Uterus (tissue), 3 donors: ENCODE measurements at regions not wholly inside any gene's neighbourhood (a gene's known extent, or its start where the extent isn't known, plus 50 kb on each side); places are given as distances from the start of the nearest gene placed in this dataset.

Source experiments
- DNase-seq, 2 donors: peaks; one replicate each; pipeline ENCODE4 v3.0.0-alpha.2; 2019 to 2020
- H3K27ac ChIP-seq, 2 donors: fragments of 200-600 bp; sonication (generic); 1 replicate in 1 of 2; 2 replicates in 1 of 2; pipeline ENCODE4 v1.5.1; 2016 to 2018
- H3K27me3 ChIP-seq, 2 donors: fragments of 200-600 bp; sonication (generic); one replicate each; pipeline ENCODE4 v1.5.1; 2018 to 2019; ENCODE audit warnings: control low read depth in 1 of 2
- H3K36me3 ChIP-seq, 2 donors: fragments of 200-600 bp; sonication (generic); one replicate each; pipeline ENCODE4 v1.5.1; 2019; ENCODE audit warnings: control low read depth in 1 of 2
- H3K4me1 ChIP-seq, 2 donors: fragments of 200-600 bp; sonication (generic); one replicate each; pipeline ENCODE4 v1.5.1; 2018 to 2019; ENCODE audit warnings: control low read depth in 1 of 2
- H3K4me3 ChIP-seq, 2 donors: fragments of 200-600 bp; sonication (generic); 1 replicate in 1 of 2; 2 replicates in 1 of 2; pipeline ENCODE4 v1.5.1; 2018 to 2019; ENCODE audit warnings: mild to moderate bottlenecking in 1 of 2
- H3K9me3 ChIP-seq, 2 donors: fragments of 200-600 bp; sonication (generic); one replicate each; pipeline ENCODE4 v1.5.1; 2019; ENCODE audit warnings: control low read depth in 1 of 2
- CTCF ChIP-seq, 4 experiments: fragments of 200-600 bp in 2 of 4; fragments of 450-650 bp in 2 of 4; sonication (generic) in 2 of 4; IDR thresholded peaks; one replicate each; pipeline ENCODE4 v1.5.1; 2016 to 2019; ENCODE audit warnings: antibody characterized with exemption in 4 of 4, mild to moderate bottlenecking in 2 of 4, moderate library complexity in 1 of 4
- POLR2A ChIP-seq, 2 donors: fragments of 450-650 bp; IDR thresholded peaks; one replicate each; pipeline ENCODE4 v1.6.1; 2016; ENCODE audit warnings: antibody characterized with exemption in 2 of 2, mild to moderate bottlenecking in 1 of 2, moderate library complexity in 1 of 2
- intact Hi-C: fragments of 100-400 bp; cut with DNase I; formaldehyde crosslinking; loops from one replicate; pipeline ENCODE4 v1.15.1; 2023; ENCODE audit warnings: low total_unique reads
- donor health status: DM: yes; HTN: yes; CAD: no.

- Histone ChIP-seq H3K4me3 (no peak overlapping the region), H3K4me1 (no peaks in the 10 kb centered on the region), H3K27ac (no peak overlapping the region), H3K9me3 (no peaks in the 10 kb centered on the region), H3K27me3 (no peaks in the 10 kb centered on the region), H3K36me3 (no peaks in the 10 kb centered on the region)
- TF ChIP-seq POLR2A (IDR thresholded peaks at IDR 0.05) (no peak), CTCF (IDR thresholded peaks at IDR 0.05) (no peak)
- intact Hi-C loops: no loop called here
- no peak for DNase-seq
Observed at GRCh38 chr2:120483355-120483754, 137.4 kb downstream of the INHBB start.

DNA sequence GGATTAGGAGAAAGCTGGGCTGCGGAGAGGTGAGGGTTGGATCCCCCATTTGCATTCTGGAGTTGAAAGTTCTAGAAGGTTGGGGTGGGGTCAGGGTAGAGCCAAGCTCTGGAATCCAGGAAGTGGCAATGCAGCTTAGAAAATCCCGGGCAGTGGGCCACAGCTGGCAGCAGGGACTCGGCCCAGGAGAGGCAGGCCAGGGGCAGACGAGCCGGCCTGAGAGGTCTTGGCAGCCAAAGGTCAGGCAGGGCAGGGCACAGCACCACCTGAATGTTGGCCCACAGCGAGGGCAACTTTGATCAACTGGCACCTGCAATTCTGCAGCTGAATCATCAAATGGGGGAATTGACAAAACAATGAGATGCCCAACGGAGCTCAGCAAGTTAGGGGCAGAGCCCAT lies 139.2 kb downstream of the INHBB start:
- no peak for TF ChIP-seq POLR2A (IDR thresholded peaks at IDR 0.05)
- TF ChIP-seq CTCF (IDR thresholded peaks at IDR 0.05): no peak
- Histone ChIP-seq H3K36me3 (no peaks in the 10 kb centered on the region), H3K9me3 (no peaks in the 10 kb centered on the region), H3K4me3 (no peak overlapping the region), H3K27ac (no peak overlapping the region), H3K27me3 (no peaks in the 10 kb centered on the region), H3K4me1 (no peaks in the 10 kb centered on the region)
- no peak for DNase-seq
- intact Hi-C loops: no loop called here

DNA sequence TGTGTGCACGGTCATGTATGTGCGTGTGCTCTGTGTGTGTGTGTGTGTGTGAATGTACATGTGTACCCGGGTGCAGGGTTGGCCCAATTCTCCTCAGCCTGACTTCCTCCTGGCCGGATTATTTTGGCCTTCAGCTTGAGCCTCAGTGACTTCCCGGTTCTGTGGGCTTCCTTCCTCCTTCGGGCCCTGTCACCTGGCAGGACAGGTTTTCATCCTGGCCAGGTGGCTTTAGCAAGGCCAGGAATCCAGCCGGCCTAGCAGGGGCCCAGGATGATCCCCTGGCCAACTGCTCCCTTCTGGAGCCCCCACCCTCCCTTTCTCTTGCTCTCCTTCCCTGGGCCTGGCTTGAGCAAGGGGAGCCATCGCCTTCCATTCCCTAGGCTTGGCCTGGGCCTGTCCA lies 140.5 kb downstream of the INHBB start:
- intact Hi-C loops: no loop called here

GRCh38 chr2:120486946-120487345 lies 141.0 kb downstream of the INHBB start:
- no peaks in the 10 kb centered on the region for H3K4me1 ChIP-seq
- DNase-seq: no peak
- no peaks in the 10 kb centered on the region for H3K27me3 ChIP-seq
- intact Hi-C loops: no loop called here
- no peaks in the 10 kb centered on the region for H3K9me3 ChIP-seq
- H3K27ac ChIP-seq: no peak overlapping the region
- TF ChIP-seq CTCF (IDR thresholded peaks at IDR 0.05): no peak
- H3K36me3 ChIP-seq: no peaks in the 10 kb centered on the region
- no peak overlapping the region for H3K4me3 ChIP-seq

More for the DNA sequence above, 140.5 kb downstream of the INHBB start:
- TF ChIP-seq POLR2A (IDR thresholded peaks at IDR 0.05) (no peak), CTCF (IDR thresholded peaks at IDR 0.05) (no peak)
- H3K9me3 ChIP-seq: no peaks in the 10 kb centered on the region
- DNase-seq: no peak
- H3K27ac ChIP-seq: no peak overlapping the region
- no peak overlapping the region for H3K4me3 ChIP-seq
- no peaks in the 10 kb centered on the region for H3K4me1 ChIP-seq
- H3K36me3 ChIP-seq: no peaks in the 10 kb centered on the region
- H3K27me3 ChIP-seq: no peaks in the 10 kb centered on the region

DNA sequence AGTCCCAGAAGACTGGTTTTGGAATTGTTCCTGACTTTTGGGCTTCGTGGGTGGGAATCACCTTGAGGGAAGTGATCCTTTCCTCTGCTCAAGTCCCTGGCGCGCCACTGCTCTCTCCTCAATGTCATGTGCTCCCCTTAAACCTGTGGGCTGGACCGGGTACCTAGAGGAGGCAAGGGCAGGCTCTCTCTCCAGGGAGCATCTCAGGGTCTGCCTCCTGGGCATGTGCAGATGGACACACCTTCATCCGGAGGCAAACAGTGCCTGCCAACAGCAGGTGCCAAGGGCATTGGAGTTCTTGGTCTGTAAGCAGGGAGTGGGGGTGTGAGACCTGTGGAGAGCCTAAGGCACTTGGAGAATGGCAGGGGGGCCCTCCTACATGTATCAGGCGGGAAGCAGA lies 142.6 kb downstream of the INHBB start:
- no peaks in the 10 kb centered on the region for H3K27me3 ChIP-seq
- intact Hi-C loops: no loop called here
- no peak for DNase-seq

DNA sequence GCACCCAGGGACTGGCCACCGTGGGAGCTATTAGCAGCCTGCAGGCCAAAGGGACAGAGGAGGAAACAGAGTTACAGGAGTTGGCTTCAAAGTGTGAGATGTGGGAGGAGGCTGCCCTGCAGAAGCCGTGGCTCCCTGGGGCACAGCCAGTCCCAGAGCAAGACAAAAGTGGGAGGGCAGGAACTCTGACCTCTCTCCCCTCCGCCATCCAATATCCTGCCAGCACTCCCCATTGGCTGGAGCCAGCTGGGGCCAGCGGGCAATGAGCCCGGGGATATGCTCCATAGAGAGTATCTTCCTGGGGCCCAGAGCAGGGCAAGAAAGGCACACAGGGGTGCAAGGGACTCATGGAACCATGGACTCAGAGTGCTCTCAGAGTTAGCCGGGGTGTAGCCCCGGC lies 143.1 kb downstream of the INHBB start:
- intact Hi-C loops: no loop called here
- no peaks in the 10 kb centered on the region for H3K27me3 ChIP-seq
- DNase-seq: no peak
- no peak overlapping the region for H3K27ac ChIP-seq
- H3K36me3 ChIP-seq: no peaks in the 10 kb centered on the region
- TF ChIP-seq POLR2A (IDR thresholded peaks at IDR 0.05) (no peak), CTCF (IDR thresholded peaks at IDR 0.05) (no peak)
- no peaks in the 10 kb centered on the region for H3K9me3 ChIP-seq
- H3K4me3 ChIP-seq: no peak overlapping the region
- no peaks in the 10 kb centered on the region for H3K4me1 ChIP-seq

More for the DNA sequence above, 142.6 kb downstream of the INHBB start:
- no peaks in the 10 kb centered on the region for H3K4me1 ChIP-seq
- no peak for TF ChIP-seq POLR2A (IDR thresholded peaks at IDR 0.05)
- H3K4me3 ChIP-seq: no peak overlapping the region
- H3K27ac ChIP-seq: no peak overlapping the region
- H3K9me3 ChIP-seq: no peaks in the 10 kb centered on the region
- H3K36me3 ChIP-seq: no peaks in the 10 kb centered on the region
